Colonic mucosa (tissue), 4 donors: ENCODE measurements at regions not wholly inside any gene's neighbourhood (a gene's known extent, or its start where the extent isn't known, plus 50 kb on each side); places are given as distances from the start of the nearest gene placed in this dataset.

ENCODE experiments used
- DNase-seq: peaks from one replicate; pipeline ENCODE4 v3.0.0-alpha.2; 2020
- H3K27ac ChIP-seq: fragments of 200-600 bp; one replicate; pipeline ENCODE4 v1.8.0; 2021
- H3K27me3 ChIP-seq: fragments of 200-600 bp; one replicate; pipeline ENCODE4 v1.8.0; 2021
- H3K36me3 ChIP-seq: fragments of 200-600 bp; one replicate; pipeline ENCODE4 v1.8.0; 2021
- H3K4me1 ChIP-seq: fragments of 200-600 bp; one replicate; pipeline ENCODE4 v1.8.0; 2021; ENCODE audit warnings: mild to moderate bottlenecking
- H3K4me3 ChIP-seq: fragments of 200-600 bp; one replicate; pipeline ENCODE4 v1.8.0; 2021
- H3K9ac ChIP-seq, 2 donors: one replicate each; pipeline ENCODE4 v1.7.0; 2013; ENCODE audit warnings: control low read depth in 2 of 2, low read depth in 2 of 2, low read length in 2 of 2
- H3K9me3 ChIP-seq: fragments of 200-600 bp; one replicate; pipeline ENCODE4 v1.8.0; 2021
- CTCF ChIP-seq: fragments of 200-600 bp; IDR thresholded peaks from one replicate; pipeline ENCODE4 v1.8.0; 2022; ENCODE audit warnings: antibody characterized with exemption, mild to moderate bottlenecking
- intact Hi-C: fragments of 100-400 bp; cut with DNase I; formaldehyde crosslinking; loops from one replicate; pipeline ENCODE4 v1.14.1; 2022
- donor health status: healthy.
- donor health status: DM: no; HTN: no; CAD: no.
- donor health status: DM: no; HTN: no; CAD: no.

DNA sequence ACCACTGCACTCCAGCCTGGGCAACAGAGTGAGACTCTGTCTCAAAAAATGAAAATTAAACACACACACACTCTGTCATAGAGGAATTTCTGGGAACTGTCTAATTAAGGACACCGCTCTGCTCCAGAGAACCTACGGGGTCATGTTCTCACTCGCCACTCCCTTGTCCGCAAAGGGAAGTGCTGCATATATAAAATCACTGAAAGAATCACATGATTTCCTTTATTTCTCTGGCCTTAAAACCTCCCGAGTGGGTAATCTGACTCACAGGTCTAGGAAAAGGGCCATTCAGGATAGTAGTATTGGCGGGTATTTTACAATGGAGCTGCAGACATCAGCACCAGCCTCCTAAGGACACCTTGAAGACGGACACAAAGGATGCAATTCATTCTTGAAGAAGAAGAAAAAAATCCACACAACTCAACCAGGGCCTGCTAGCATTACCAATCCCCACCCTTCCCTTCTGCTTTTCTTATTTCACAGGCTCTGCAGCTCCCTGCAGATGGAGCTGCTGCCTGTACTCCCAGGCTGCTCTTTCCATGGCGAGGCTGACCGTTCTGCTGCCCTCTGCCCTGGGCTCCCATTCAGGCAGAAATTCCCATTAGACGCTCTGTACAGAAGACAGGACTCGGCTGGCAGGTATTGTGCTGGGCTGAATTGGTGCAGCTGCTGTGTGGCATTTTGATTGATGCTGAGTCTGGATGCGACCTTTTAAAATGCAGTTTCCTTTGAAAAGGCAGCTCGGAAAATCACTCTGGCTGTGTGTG is 53.3 kb upstream of the FAM89A start:
- Histone ChIP-seq H3K9ac (no peak overlapping the region), H3K36me3 (no peaks in the 10 kb centered on the region), H3K4me1 (no peaks in the 10 kb centered on the region), H3K9me3 (no peaks in the 10 kb centered on the region), H3K27ac (no peak overlapping the region), H3K27me3 (no peaks in the 10 kb centered on the region), H3K4me3 (no peak overlapping the region)
- intact Hi-C loops = loop anchor here (5.0 kb wide), 1 partner anchor 176 kb away; no protein-coding TSS in a partner anchor
- DNase-seq = no peak
- TF ChIP-seq CTCF = no peak

GRCh38 chr1:231092380-231092779 is 52.3 kb upstream of the FAM89A start:
- H3K9ac ChIP-seq = no peak overlapping the region
- no peaks in the 10 kb centered on the region for H3K36me3 ChIP-seq
- no peaks in the 10 kb centered on the region for H3K27me3 ChIP-seq
- H3K9me3 ChIP-seq = no peaks in the 10 kb centered on the region
- intact Hi-C loops = loop anchor here (5.0 kb wide), 1 partner anchor 175 kb away; no protein-coding TSS in a partner anchor
- TF ChIP-seq CTCF = no peak
- H3K27ac ChIP-seq = no peak overlapping the region
- no peak overlapping the region for H3K4me3 ChIP-seq
- DNase-seq = no peak
- no peaks in the 10 kb centered on the region for H3K4me1 ChIP-seq

GRCh38 chr1:231091831-231092301 is 51.8 kb upstream of the FAM89A start:
- no peak overlapping the region for H3K4me3 ChIP-seq
- H3K9me3 ChIP-seq = no peaks in the 10 kb centered on the region
- H3K4me1 ChIP-seq = no peaks in the 10 kb centered on the region
- intact Hi-C loops = loop anchor here (5.0 kb wide), 1 partner anchor 175 kb away; no protein-coding TSS in a partner anchor
- no peaks in the 10 kb centered on the region for H3K36me3 ChIP-seq
- H3K9ac ChIP-seq = no peak overlapping the region
- H3K27me3 ChIP-seq = no peaks in the 10 kb centered on the region
- TF ChIP-seq CTCF = peak; percentile 50
- no peak overlapping the region for H3K27ac ChIP-seq
- peak; percentile 53 for DNase-seq

- no peak for DNase-seq
- no peak for TF ChIP-seq CTCF
- no peaks in the 10 kb centered on the region for H3K9me3 ChIP-seq
- H3K36me3 ChIP-seq = no peaks in the 10 kb centered on the region
- no peak overlapping the region for H3K27ac ChIP-seq
- no peaks in the 10 kb centered on the region for H3K4me1 ChIP-seq
- intact Hi-C loops = loop anchor here (5.0 kb wide), 1 partner anchor 174 kb away; no protein-coding TSS in a partner anchor
- H3K4me3 ChIP-seq = no peak overlapping the region
- no peaks in the 10 kb centered on the region for H3K27me3 ChIP-seq
- no peak overlapping the region for H3K9ac ChIP-seq
These were observed 51.4 kb upstream of the FAM89A start for GRCh38 chr1:231091415-231091814.
